HepG2 (cell line): ENCODE measurements at regions not wholly inside any gene's neighbourhood (a gene's known extent, or its start where the extent isn't known, plus 50 kb on each side); places are given as distances from the start of the nearest gene placed in this dataset.
A peak's percentile ranks its signal among the peaks of the same experiment; 100 is the strongest.

Experiments
- ATAC-seq: fragments of 200-7000 bp; cut with Tn5 transposase; 3 replicates; pipeline ENCODE4 v1.9.1; 2020; ENCODE audit warnings: mild to moderate bottlenecking, moderate library complexity
- BruUV-seq: library from RNA; stranded (reverse); fragments of 400-500 nt; replicated peaks from 2 replicates; lab custom pipeline; 2021; lab: Mats Ljungman, UMichigan
- CTCF ChIA-PET: fragments of 300-600 bp; formaldehyde crosslinking; extraction: SDS; loops from one replicate; lab custom pipeline; 2021; ENCODE audit warnings: low total read pairs, inconsistent platforms, low intra/inter-chr PET ratio; lab: Yijun Ruan, JAX
- POLR2A ChIA-PET: fragments of 350-600 bp; sonication (Branson Sonifier 250); formaldehyde crosslinking; loops from one replicate; lab custom pipeline; 2020; ENCODE audit warnings: antibody characterized with exemption, inconsistent platforms; lab: Yijun Ruan, JAX
- DNase-seq: peaks from one replicate; pipeline ENCODE4 v3.0.0-alpha.2; 2015; ENCODE audit warnings: low spot score
- FAIRE-seq: peaks from 3 replicates; lab custom pipeline; 2011; peaks lifted over from hg19 to GRCh38; lab: Jason Lieb, UNC
- H2AFZ ChIP-seq: one replicate; pipeline ENCODE4 v1.6.1; 2011; ENCODE audit warnings: low read length, inconsistent platforms
- H3K27ac ChIP-seq: fragments of 300-600 bp; 3 replicates; pipeline ENCODE4 v1.8.0; 2011; ENCODE audit warnings: mixed run types, mild to moderate bottlenecking, mixed read lengths, low read length, inconsistent platforms; ENCODE audit not compliant: insufficient read depth; ENCODE audit errors: extremely low read length
- H3K27me3 ChIP-seq, 2 experiments: fragments of 200-600 bp in 1 of 2; 2 replicates in 1 of 2; 3 replicates in 1 of 2; pipeline versions ENCODE4 v1.6.0 to v1.8.0; 2011; ENCODE audit warnings: low read length in 2 of 2, mild to moderate bottlenecking in 2 of 2, moderate library complexity in 2 of 2, inconsistent platforms in 1 of 2; ENCODE audit not compliant: insufficient read depth in 2 of 2, control insufficient read depth in 1 of 2
- H3K36me3 ChIP-seq, 2 experiments: fragments of 200-600 bp in 1 of 2; replicated peaks in 1 of 2; 2 replicates in 1 of 2; 3 replicates in 1 of 2; pipeline versions ENCODE4 v1.5.1 to v1.8.0; 2011; ENCODE audit warnings: low read length in 2 of 2, inconsistent platforms in 1 of 2; ENCODE audit not compliant: insufficient read depth in 2 of 2, control insufficient read depth in 1 of 2
- H3K4me1 ChIP-seq: 2 replicates; pipeline ENCODE4 v1.5.1; 2012; ENCODE audit warnings: low read length, inconsistent platforms; ENCODE audit not compliant: insufficient read depth
- H3K4me2 ChIP-seq: 2 replicates; pipeline ENCODE4 v1.6.0; 2011; ENCODE audit warnings: low read depth, low read length, inconsistent platforms
- H3K4me3 ChIP-seq, 3 experiments: fragments of 200-600 bp in 1 of 3; sonication (generic), shearing (Covaris generic) in 1 of 3; replicated peaks in 1 of 3; 2 replicates each; pipeline ENCODE4 v1.5.1; 2011 to 2016; ENCODE audit warnings: low read length in 3 of 3, inconsistent platforms in 2 of 3, low read depth in 2 of 3, mild to moderate bottlenecking in 2 of 3, control low read depth in 1 of 3, mixed read lengths in 1 of 3; ENCODE audit not compliant: insufficient read depth in 1 of 3
- H3K79me2 ChIP-seq: one replicate; pipeline ENCODE4 v1.6.1; 2011; ENCODE audit warnings: low read length, inconsistent platforms; ENCODE audit not compliant: insufficient read depth
- H3K9ac ChIP-seq: 2 replicates; pipeline ENCODE4 v1.6.0; 2011; ENCODE audit warnings: mild to moderate bottlenecking, low read depth, low read length, inconsistent platforms; ENCODE audit not compliant: insufficient read depth
- H3K9me3 ChIP-seq: 2 replicates; pipeline ENCODE4 v1.5.1; 2012; ENCODE audit warnings: mild to moderate bottlenecking, low read length
- H4K20me1 ChIP-seq: 2 replicates; pipeline ENCODE4 v1.6.0; 2011; ENCODE audit warnings: inconsistent platforms, mild to moderate bottlenecking, low read length, moderate library complexity; ENCODE audit not compliant: insufficient read depth
- AKAP8 ChIP-seq: sonication (generic); formaldehyde crosslinking; IDR thresholded peaks from 2 replicates; pipeline ENCODE4 v1.5.1; 2020; ENCODE audit warnings: mild to moderate bottlenecking, missing genetic modification reagents
- PAWR ChIP-seq: sonication (generic); formaldehyde crosslinking; IDR thresholded peaks from 2 replicates; pipeline ENCODE4 v1.4.0; 2020; ENCODE audit warnings: missing genetic modification reagents, mild to moderate bottlenecking, borderline replicate concordance
- PHF20 ChIP-seq: sonication (generic); formaldehyde crosslinking; IDR thresholded peaks from 2 replicates; pipeline ENCODE4 v1.5.0; 2020; ENCODE audit warnings: mild to moderate bottlenecking, missing genetic modification reagents
- RAD51 ChIP-seq: fragments of 450-650 bp; IDR thresholded peaks from 2 replicates; pipeline ENCODE4 v1.6.1; 2016; ENCODE audit warnings: borderline replicate concordance
- SIX4 ChIP-seq: sonication (generic); formaldehyde crosslinking; IDR thresholded peaks from 2 replicates; pipeline ENCODE4 v1.4.0; 2020; ENCODE audit warnings: missing genetic modification reagents
- STAG1 ChIP-seq: sonication (generic); formaldehyde crosslinking; IDR thresholded peaks from 2 replicates; pipeline ENCODE4 v1.4.0; 2020; ENCODE audit warnings: missing genetic modification reagents
- ZEB1 ChIP-seq: IDR thresholded peaks from 2 replicates; pipeline ENCODE4 v1.6.1; 2012; ENCODE audit warnings: mild to moderate bottlenecking, low read depth, inconsistent platforms; ENCODE audit not compliant: insufficient replicate concordance
- ZNF225 ChIP-seq: sonication (generic); formaldehyde crosslinking; IDR thresholded peaks from 2 replicates; pipeline ENCODE4 v1.4.0; 2020; ENCODE audit warnings: mild to moderate bottlenecking, missing genetic modification reagents
- ZNF230 ChIP-seq: sonication (generic); formaldehyde crosslinking; IDR thresholded peaks from 2 replicates; pipeline ENCODE4 v1.4.0; 2020; ENCODE audit warnings: mild to moderate bottlenecking, missing genetic modification reagents
- ZNF235 ChIP-seq: sonication (generic); formaldehyde crosslinking; IDR thresholded peaks from 2 replicates; pipeline ENCODE4 v1.8.1; 2023; ENCODE audit warnings: mild to moderate bottlenecking, missing genetic modification reagents, borderline replicate concordance
- ZNF577 ChIP-seq: sonication (generic); formaldehyde crosslinking; IDR thresholded peaks from 2 replicates; pipeline ENCODE4 v1.4.0; 2020; ENCODE audit warnings: mild to moderate bottlenecking, low read depth, missing genetic modification reagents, borderline replicate concordance
- ZNF605 ChIP-seq: sonication (generic); formaldehyde crosslinking; IDR thresholded peaks from 2 replicates; pipeline ENCODE4 v1.8.0; 2022; ENCODE audit warnings: mild to moderate bottlenecking, missing genetic modification reagents
- ZNF761 ChIP-seq: sonication (generic); formaldehyde crosslinking; conservative IDR thresholded peaks from 2 replicates; pipeline ENCODE4 v1.4.0; 2020; ENCODE audit warnings: mild to moderate bottlenecking, missing genetic modification reagents
- ZNF776 ChIP-seq: sonication (generic); formaldehyde crosslinking; IDR thresholded peaks from 2 replicates; pipeline ENCODE4 v1.4.0; 2020; ENCODE audit warnings: mild to moderate bottlenecking, missing genetic modification reagents
- ZNF781 ChIP-seq: sonication (generic); formaldehyde crosslinking; IDR thresholded peaks from 2 replicates; pipeline ENCODE4 v1.5.1; 2020; ENCODE audit warnings: borderline replicate concordance, mild to moderate bottlenecking, missing genetic modification reagents; ENCODE audit errors: not compliant biosample characterization
- WGBS: methylation state at CpG from one replicate; pipeline ENCODE4 v1.1.6; 2017; ENCODE audit warnings: low lambda C conversion rate; 5-methylcytosine and 5-hydroxymethylcytosine counted together
- in situ Hi-C: cut with HindIII; loops from 2 replicates; pipeline ENCODE4 v1.10.0; 2017; ENCODE audit warnings: low pct_unique_long_range_greater_than_20kb; ENCODE audit not compliant: extremely low pct_ligation_motif_present
- intact Hi-C: fragments of 100-400 bp; cut with micrococcal nuclease; formaldehyde crosslinking; loops from one replicate; pipeline ENCODE4 v1.10.0; 2022; ENCODE audit not compliant: unreplicated experiment

GRCh38 chr10:36236341-36236740 lies 594.2 kb upstream of the FZD8 start (continued):
- TF ChIP-seq STAG1 (CRISPR knock-in tag) (no peak), ZNF577 (no peak), ZNF776 (CRISPR knock-in tag) (no peak), PAWR (CRISPR knock-in tag) (no peak), ZNF781 (CRISPR knock-in tag) (no peak), ZNF235 (no peak), ZEB1 (no peak)

GRCh38 chr10:36232935-36233334 lies 590.8 kb upstream of the FZD8 start:
- H3K27me3 ChIP-seq = no peaks in the 10 kb centered on the region; a peak in 1 of 5 replicates
- CTCF ChIA-PET = no interaction called here

DNA sequence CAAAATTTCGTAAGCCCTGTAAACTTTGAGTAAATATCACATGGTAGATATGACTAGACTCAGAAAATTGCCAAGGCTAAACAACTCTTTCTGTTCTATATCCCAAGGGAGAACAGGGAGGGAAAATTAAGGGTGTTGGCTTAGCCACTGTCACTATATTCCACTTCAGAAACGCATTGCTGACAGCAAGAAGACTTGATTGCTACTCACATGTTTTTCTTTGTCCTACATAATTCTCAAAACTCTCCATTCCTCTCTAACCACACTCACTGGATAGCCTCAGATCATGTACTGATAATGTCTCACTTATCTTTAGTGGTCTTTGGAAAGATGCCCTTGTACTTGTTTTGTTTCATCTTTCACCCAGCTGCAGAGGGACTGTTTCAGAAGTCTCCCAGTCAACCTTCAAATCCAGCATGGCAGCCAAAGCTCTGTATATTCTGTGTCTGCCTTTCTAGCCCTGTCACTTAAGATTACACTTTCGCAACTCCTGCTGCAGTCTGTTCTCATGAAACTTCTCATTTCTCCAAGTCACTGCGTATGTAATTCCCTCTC lies 582.4 kb upstream of the FZD8 start:
- 26% methylated on average over 4 of the region's 4 CpGs for WGBS
- Histone ChIP-seq H3K9ac (no peak overlapping the region), H4K20me1 (no peaks in the 10 kb centered on the region), H3K4me1 (no peaks in the 10 kb centered on the region), H3K27ac (no peak overlapping the region), H3K4me3 (no peak overlapping the region), H3K79me2 (no peaks in the 10 kb centered on the region), H3K36me3 (no peaks in the 10 kb centered on the region), H2AFZ (no peak overlapping the region), H3K27me3 (no peaks in the 10 kb centered on the region; a peak in 1 of 5 replicates), H3K9me3 (no peaks in the 10 kb centered on the region), H3K4me2 (no peak overlapping the region)
- no peak for TF ChIP-seq PHF20 (CRISPR knock-in tag)
- no peak for TF ChIP-seq SIX4 (CRISPR knock-in tag)
- TF ChIP-seq ZNF761 (CRISPR knock-in tag) = no peak
- TF ChIP-seq ZNF225 (CRISPR knock-in tag) = no peak
- no peak for TF ChIP-seq ZNF605
- TF ChIP-seq ZNF230 = no peak
- DNase-seq (no peak), FAIRE-seq (no peak), ATAC-seq (no peak)
- POLR2A ChIA-PET = no interaction called here
- intact Hi-C loops = no loop called here
- BruUV-seq = no TSS peak
- in situ Hi-C loops = no loop called here
- CTCF ChIA-PET = no interaction called here

More at GRCh38 chr10:36232935-36233334, 590.8 kb upstream of the FZD8 start:
- no peaks in the 10 kb centered on the region for H3K4me1 ChIP-seq
- no peak overlapping the region for H2AFZ ChIP-seq
- no peak overlapping the region for H3K4me3 ChIP-seq
- intact Hi-C loops (no loop called here), in situ Hi-C loops (no loop called here)
- DNase-seq (no peak), ATAC-seq (no peak), FAIRE-seq (no peak)
- no peak overlapping the region for H3K9ac ChIP-seq
- TF ChIP-seq AKAP8 (no peak), RAD51 (peak; percentile 55; the same call in 1 of the 2 replicates)
- WGBS = 0% methylated on average over 3 of the region's 3 CpGs
- H3K79me2 ChIP-seq = no peaks in the 10 kb centered on the region
- no peak overlapping the region for H3K27ac ChIP-seq
- H3K36me3 ChIP-seq = no peaks in the 10 kb centered on the region
- BruUV-seq = no TSS peak
- H4K20me1 ChIP-seq = no peaks in the 10 kb centered on the region
- POLR2A ChIA-PET = no interaction called here
- no peak overlapping the region for H3K4me2 ChIP-seq
- H3K9me3 ChIP-seq = no peaks in the 10 kb centered on the region
